Left colon (tissue), 2 donors: ENCODE measurements at regions not wholly inside any gene's neighbourhood (a gene's known extent, or its start where the extent isn't known, plus 50 kb on each side); places are given as distances from the start of the nearest gene placed in this dataset.
"Not testable (repeated sequence)": the region's sequence is repeated elsewhere in the genome, so short reads cannot be mapped to it uniquely, and the experiment has no call there.

Source experiments
- ATAC-seq: fragments of 200-7000 bp; cut with Tn5 transposase; one replicate; pipeline ENCODE4 v1.9.1; 2020; ENCODE audit warnings: mild to moderate bottlenecking, moderate library complexity
- DNase-seq, 2 donors: peaks; one replicate each; pipeline ENCODE4 v3.0.0-alpha.2; 2020
- intact Hi-C, 2 donors: fragments of 100-400 bp; cut with DNase I in 1 of 2; cut with micrococcal nuclease in 1 of 2; formaldehyde crosslinking; loops; one replicate each; pipeline versions ENCODE4 v1.11.2 to v1.14.0; 2022; cut with DNase I, micrococcal nuclease
- donor health status: DM: no; HTN: no; CAD: no.
- donor health status: DM: yes; HTN: yes; CAD: no.

- intact Hi-C loops = no loop called here
- ATAC-seq = no peak
- DNase-seq = no peak
Observed at GRCh38 chr6:147977851-147978465, 364.7 kb upstream of the SASH1 start.

DNA sequence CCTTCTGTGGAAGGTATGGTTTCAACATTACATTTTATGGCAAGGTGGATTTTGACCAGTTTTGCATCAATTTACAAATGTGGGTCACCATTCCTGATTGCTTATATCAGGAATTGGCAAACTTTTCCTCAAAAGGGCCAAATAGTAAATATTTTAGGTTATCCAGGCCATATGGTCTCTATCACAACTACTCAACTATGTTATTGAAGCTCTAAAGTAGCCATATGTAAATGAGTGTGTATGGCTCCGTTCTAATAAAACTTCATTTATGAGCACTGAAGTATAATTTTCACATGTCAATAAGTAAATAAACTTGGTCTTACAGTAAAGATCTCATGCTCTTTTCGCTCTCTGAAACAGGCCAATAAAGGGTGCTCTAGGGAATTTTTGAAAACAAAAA, 362.7 kb upstream of the SASH1 start:
- DNase-seq (no peak), ATAC-seq (no peak)
- intact Hi-C loops = no loop called here

DNA sequence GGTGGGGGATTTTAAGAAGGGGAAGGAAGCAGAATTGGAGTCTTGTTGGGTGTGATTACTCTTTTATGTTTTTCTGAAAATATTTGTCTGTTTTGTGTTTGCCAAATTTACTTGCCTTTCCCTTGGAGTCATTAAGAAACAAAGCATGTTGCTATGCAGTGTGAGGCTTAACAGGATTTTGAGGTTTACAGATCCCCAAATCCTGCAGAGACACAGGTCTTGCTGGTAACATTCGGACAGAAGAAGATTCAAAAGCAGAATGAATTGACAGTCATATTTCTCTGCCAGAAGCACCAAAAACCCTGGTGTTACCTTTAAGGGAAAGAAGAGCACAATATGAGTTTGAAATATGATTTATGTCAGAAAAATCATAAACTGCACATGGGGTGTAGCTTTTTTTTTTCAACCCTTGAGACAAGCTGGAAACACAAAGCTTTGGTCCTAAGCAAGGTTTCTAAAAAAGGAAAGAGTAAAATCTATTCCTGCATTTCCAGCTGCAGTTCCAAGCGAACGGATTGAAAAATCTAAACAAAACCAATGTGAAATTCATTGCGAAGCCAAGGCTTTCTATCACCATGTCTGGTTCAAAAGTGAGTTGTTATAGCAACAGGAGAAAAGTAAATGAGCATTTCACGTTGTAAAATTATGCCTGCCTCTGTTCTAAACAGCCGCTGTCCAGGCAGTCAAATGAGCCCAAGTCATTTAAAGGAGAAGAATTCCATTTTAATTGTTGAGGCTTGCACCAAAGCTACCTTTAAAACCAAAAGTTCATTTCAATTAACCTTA, 358.9 kb upstream of the SASH1 start:
- ATAC-seq (no peak), DNase-seq (no peak)
- intact Hi-C loops = no loop called here

DNA sequence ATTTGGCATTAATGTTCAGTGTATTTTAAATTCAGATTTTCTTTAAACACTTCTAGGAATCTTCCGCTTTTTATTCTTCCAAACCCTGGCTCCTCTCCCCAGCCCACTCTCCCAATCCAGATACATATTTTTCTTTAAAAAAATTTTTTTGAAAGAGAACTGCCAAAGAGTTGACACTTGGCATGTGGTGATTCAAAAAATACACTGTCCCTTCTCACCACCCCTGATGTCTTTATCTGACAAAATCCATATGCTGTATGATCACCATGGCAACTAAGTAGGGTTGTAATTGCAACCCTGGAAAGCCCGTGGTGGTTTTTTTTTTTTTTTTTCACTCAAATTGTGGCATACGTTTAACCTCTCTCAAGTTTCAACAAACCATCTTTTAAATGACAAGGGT, 355.8 kb upstream of the SASH1 start:
- ATAC-seq (no peak), DNase-seq (no peak)
- intact Hi-C loops = no loop called here

DNA sequence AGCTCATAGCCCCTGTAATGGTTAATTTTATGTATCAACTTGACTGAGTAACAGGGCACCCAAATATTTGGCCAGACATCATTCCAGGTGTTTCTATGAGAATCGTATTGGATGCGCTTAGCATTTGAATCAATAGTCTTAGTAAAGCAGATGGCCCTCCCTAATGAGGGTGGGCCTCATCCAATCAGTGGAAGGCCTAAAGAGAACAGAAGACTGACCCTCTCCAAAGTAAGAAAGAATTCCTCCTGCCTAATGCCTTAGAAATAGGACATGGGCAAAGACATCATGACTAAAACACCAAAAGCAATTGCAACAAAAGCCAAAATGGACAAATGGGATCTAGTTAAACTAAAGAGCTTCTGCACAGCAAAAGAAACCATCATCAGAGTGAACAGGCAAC, 352.5 kb upstream of the SASH1 start:
- DNase-seq (no peak), ATAC-seq (no peak)
- intact Hi-C loops = no loop called here

GRCh38 chr6:147991961-147992360, 350.7 kb upstream of the SASH1 start:
- ATAC-seq = no peak

DNA sequence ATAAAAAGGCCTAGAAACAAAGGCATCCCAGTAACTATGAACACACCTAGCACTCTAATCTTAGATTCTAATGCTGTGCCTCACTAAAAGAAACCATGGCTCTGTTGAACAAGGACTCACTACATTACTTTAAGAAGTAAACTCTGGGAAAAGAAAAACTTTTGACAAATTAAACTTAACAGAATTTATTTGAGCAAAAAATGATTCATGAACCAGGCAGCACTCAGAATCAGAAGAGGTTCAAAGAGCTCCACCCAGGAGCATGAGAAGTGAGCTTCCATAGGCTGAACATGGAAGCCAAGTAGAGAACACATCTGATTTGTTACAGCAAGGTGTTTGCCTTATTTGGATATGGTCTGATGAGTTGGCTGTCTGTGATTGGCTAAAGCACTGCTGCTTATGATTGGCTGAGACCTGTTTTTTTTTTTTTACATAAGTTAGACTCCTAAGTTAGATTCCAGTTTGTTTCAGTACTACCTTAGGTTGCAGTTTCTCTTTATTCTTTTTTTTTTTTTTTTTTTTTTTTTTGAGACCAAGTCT, 343.6 kb upstream of the SASH1 start:
- intact Hi-C loops = no loop called here
- no peak for ATAC-seq
- DNase-seq = no peak

More at GRCh38 chr6:147991961-147992360, 350.7 kb upstream of the SASH1 start:
- intact Hi-C loops = no loop called here
- DNase-seq = no peak

GRCh38 chr6:148001844-148002642, 340.6 kb upstream of the SASH1 start:
- no peak for ATAC-seq
- intact Hi-C loops = no loop called here

DNA sequence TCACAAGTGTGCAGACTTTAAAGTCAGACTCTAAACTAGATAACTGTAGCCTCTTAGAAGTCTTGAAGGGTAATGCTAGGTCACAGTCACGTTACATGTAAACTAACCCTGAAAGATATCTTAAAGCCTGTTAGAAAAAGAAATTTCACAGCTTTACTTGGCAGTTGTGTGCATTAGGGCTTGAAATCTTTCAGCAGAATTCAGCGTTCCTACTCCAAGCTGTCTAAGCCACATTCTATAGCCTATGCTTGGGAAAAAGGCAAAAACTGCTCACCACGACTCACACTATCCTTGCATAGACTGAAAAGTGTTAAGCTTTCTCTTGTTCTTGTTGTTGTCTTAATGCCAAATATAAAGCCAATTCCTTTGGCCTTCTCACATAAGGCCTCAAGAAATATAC, 338.0 kb upstream of the SASH1 start:
- ATAC-seq = no peak
- DNase-seq = no peak
- intact Hi-C loops = no loop called here

More at GRCh38 chr6:148001844-148002642, 340.6 kb upstream of the SASH1 start:
- no peak for DNase-seq

DNA sequence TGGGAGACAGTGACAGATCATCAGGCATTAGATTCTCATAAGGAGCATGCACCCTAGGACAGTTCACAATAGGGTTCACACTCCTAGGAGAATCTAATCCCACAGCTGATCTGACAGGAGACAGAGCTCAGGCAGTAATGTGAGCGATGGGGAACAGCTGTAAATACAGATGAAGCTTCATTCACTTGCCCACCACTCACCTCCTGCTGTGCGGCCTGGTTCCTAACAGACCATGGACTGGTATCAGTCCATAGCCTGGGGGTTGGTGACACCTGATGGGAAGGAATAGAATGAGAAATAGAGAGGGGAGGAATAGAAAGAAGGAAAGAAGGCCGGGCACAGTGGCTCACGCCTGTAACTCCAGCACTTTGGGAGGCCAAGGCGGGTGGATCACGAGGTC, 336.8 kb upstream of the SASH1 start:
- ATAC-seq (no peak), DNase-seq (no peak)
- intact Hi-C loops = no loop called here

DNA sequence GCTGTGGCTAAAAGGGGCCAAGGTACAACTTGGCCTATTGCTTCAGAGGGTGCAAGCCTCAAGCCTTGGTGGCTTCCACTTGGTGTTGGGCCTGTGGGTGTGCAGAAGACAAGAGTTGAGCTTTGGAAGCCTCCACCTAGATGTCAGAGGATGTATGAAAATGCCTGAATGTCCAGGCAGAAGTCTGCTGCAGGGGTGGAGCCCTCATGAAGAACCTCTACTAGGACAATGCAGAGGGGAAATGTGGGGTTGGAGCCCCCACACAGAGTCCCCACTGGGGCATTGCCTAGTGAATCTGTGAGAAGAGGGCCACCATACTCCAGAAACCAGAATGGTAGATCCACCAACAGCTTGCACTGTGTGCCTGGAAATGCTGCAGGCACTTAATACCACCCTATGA, 332.1 kb upstream of the SASH1 start:
- not testable (repeated sequence) for ATAC-seq

GRCh38 chr6:148016013-148016412, 326.6 kb upstream of the SASH1 start:
- intact Hi-C loops = no loop called here
- no peak for ATAC-seq
- no peak for DNase-seq

More for the DNA sequence above, 332.1 kb upstream of the SASH1 start:
- intact Hi-C loops, DNase-seq: not testable (repeated sequence)

DNA sequence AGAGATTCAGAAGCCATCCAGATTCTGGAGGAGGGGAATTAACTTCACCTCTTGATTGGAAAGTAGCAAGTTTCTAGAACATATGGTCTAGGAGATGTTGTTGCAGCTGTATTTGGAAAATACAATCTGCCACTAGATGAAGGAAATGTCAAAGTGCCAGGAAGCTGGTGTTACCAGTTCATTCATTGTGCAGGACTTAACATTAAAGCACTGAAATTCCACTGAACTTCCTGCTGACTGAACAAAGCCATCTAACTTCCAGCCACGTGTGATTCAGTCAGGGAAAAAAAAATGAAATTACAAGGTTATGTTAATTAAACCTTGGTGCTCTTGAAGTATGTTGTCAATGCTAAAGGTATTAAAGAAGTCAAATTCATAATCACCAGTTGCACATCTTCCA, 321.5 kb upstream of the SASH1 start:
- no peak for DNase-seq
- no peak for ATAC-seq
- intact Hi-C loops = no loop called here

DNA sequence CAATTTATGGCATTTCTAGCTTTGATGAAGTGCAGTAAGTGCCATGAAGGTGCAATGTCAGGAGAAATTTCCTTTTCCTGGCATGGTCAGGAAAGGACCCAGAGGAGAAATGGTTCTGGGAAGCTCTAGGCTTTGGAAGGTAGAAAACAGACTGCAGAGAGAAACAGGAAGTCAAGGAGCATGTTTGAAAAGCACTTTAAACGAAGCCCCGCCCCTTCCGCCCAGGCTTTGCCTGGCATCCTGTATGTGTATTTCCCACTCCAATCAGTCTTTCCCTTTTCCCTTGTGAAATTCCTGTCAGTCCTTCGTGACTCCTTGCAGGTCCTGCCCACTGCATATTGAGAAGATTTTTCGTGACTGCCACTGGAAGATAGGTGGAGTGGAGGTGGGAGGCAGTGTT, 320.9 kb upstream of the SASH1 start:
- intact Hi-C loops = no loop called here
- peak; percentile 86 for ATAC-seq
- peak; percentile 28 to 64 for DNase-seq

- DNase-seq, intact Hi-C loops, ATAC-seq: not testable (repeated sequence)
Observed at GRCh38 chr6:148022279-148022678, 320.4 kb upstream of the SASH1 start.

DNA sequence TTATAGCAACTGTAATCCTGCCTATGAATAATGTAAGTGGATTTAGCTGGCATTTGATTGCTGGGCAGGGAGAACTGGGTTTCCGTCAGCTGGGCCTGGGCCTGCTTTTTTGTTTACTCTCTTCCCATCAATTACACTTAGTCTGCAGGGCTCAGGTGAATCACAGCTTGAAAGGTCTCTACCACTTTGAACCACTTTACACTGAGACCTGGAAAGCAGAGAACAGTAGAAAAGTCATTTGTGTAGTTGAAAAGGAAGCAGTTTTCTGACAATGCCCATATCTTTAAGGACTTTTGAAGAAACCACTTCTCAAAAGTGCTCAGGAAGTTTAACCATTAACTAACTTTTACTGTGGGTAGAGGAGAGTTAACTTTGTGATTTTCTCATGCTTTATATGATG, 315.4 kb upstream of the SASH1 start:
- ATAC-seq (peak; percentile 87), DNase-seq (peak; percentile 17 to 33)
- intact Hi-C loops = no loop called here

- ATAC-seq = peak; percentile 75
- intact Hi-C loops = no loop called here
- peak in 1 of 2 donors; percentile 5 for DNase-seq
Observed at GRCh38 chr6:148035806-148036390, 306.7 kb upstream of the SASH1 start.

- intact Hi-C loops = no loop called here
- DNase-seq (no peak), ATAC-seq (no peak)
Observed at GRCh38 chr6:148037496-148037895, 305.1 kb upstream of the SASH1 start.

DNA sequence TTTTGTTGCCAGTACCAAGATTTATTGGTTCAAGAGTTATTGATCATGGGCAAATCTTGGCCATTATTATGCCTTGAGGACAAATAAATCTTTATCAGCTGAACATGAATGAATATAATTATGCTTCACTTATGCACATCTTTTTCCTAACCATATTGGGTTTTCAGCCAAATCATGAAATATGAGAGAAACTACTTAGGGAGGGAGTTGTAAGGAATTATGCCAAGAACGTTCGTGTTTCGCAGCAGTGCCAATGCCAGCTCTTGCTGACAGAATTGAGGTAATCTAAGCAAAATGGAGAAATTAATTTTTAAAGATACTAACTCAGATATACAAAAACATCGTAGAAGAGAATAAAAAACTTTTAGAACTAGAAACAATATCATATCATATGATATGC, 301.1 kb upstream of the SASH1 start:
- intact Hi-C loops = no loop called here
- DNase-seq (no peak), ATAC-seq (no peak)
